Karpas-422 (cell line): ENCODE measurements at regions not wholly inside any gene's neighbourhood (a gene's known extent, or its start where the extent isn't known, plus 50 kb on each side); places are given as distances from the start of the nearest gene placed in this dataset.
"Not testable (repeated sequence)": the region's sequence is repeated elsewhere in the genome, so short reads cannot be mapped to it uniquely, and the experiment has no call there.

Experiments used
- DNase-seq: peaks from one replicate; pipeline ENCODE4 v3.0.0-alpha.2; 2015
- H2AFZ ChIP-seq: fragments of 200-600 bp; sonication (generic); 2 replicates; pipeline ENCODE4 v1.6.1; 2014; ENCODE audit warnings: antibody characterized with exemption, low read length, mixed read lengths
- H3K27ac ChIP-seq: fragments of 200-600 bp; sonication (generic); 2 replicates; pipeline ENCODE4 v1.5.1; 2014; ENCODE audit warnings: mild to moderate bottlenecking, low read length, moderate library complexity
- H3K27me3 ChIP-seq: fragments of 200-600 bp; sonication (generic); 2 replicates; pipeline ENCODE4 v1.6.1; 2014; ENCODE audit warnings: low read length, mixed read lengths
- H3K36me3 ChIP-seq: fragments of 200-600 bp; sonication (generic); 2 replicates; pipeline ENCODE4 v1.6.1; 2014; ENCODE audit warnings: low read length, mixed read lengths; ENCODE audit not compliant: insufficient read depth
- H3K4me1 ChIP-seq: fragments of 200-600 bp; sonication (generic); 2 replicates; pipeline ENCODE4 v1.6.1; 2014; ENCODE audit warnings: mild to moderate bottlenecking, low read length, mixed read lengths
- H3K4me2 ChIP-seq: fragments of 200-600 bp; sonication (generic); 2 replicates; pipeline ENCODE4 v1.6.1; 2014; ENCODE audit warnings: low read length, low read depth, mild to moderate bottlenecking; ENCODE audit not compliant: poor library complexity, severe bottlenecking
- H3K4me3 ChIP-seq: fragments of 200-600 bp; sonication (generic); 2 replicates; pipeline ENCODE4 v1.5.1; 2014; ENCODE audit warnings: mild to moderate bottlenecking, antibody characterized with exemption, low read length, mixed read lengths
- H3K79me2 ChIP-seq: fragments of 200-600 bp; sonication (generic); 2 replicates; pipeline ENCODE4 v1.6.1; 2014; ENCODE audit warnings: mild to moderate bottlenecking, low read length, mixed read lengths
- H3K9ac ChIP-seq: fragments of 200-600 bp; sonication (generic); 2 replicates; pipeline ENCODE4 v1.6.0; 2014; ENCODE audit warnings: low read length
- H3K9me2 ChIP-seq: fragments of 200-600 bp; sonication (generic), shearing (Covaris generic); replicated peaks from 2 replicates; pipeline ENCODE4 v1.6.0; 2014; ENCODE audit warnings: mild to moderate bottlenecking, low read length, moderate library complexity; ENCODE audit not compliant: insufficient read depth
- H3K9me3 ChIP-seq: fragments of 300-700, 200-600 bp; sonication (generic); 2 replicates; pipeline ENCODE4 v1.6.1; 2014; ENCODE audit warnings: low read length, mixed read lengths
- H4K20me1 ChIP-seq: fragments of 200-600 bp; sonication (generic); 2 replicates; pipeline ENCODE4 v1.6.1; 2014; ENCODE audit warnings: mild to moderate bottlenecking, antibody characterized with exemption, low read length, low read depth; ENCODE audit not compliant: insufficient read depth

DNA sequence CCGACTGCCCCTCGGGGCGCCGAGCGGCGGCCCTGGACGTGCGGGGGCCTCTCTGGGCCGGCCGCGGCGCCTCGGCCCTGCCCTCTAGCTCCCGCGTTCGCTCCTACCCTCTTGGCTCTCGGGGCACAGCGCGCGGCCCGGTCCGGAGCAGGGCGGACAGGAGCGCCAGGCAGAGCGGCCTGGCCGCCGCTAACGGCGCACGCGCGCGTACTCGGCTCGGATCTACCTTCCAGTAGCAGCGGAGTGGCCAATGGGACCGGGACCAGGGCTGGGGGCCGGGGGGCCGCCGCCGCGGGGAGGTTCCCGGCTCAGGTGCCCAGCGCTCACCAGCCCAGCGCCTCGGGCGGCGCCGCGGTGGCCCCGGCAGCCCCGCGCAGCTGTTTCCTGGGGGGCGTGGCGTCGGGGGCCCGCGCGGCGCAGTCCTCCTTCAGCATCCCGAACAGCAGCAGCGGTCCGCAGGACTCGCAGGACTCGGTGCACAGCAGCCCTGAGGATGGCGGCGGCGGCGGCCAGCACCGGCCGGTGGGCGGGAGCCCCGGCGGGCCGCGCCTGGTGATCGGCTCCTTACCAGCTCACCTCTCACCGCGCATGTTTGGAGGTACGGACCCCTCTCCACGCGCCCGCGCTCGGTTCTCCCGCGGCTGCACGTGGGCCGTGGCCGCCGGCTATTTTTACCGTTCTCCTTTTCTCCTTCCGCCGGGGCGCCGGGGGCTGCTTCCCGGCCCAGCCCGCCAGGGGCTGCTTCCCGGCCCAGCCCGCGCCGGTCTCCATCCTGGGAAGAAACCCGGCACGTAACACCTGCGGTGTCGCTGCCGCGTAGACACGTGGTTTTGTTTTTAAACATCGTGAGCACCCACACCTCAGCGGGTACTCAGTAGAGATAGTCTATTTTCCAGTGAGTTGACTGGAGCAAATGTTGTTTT, 162.9 kb downstream of the KBTBD2 start:
- not testable (repeated sequence) for H3K4me3 ChIP-seq, H3K27me3 ChIP-seq, H3K9ac ChIP-seq, DNase-seq, H3K36me3 ChIP-seq, H3K27ac ChIP-seq, H2AFZ ChIP-seq, H4K20me1 ChIP-seq, H3K4me2 ChIP-seq, H3K9me3 ChIP-seq, H3K4me1 ChIP-seq, H3K9me2 ChIP-seq, H3K79me2 ChIP-seq

DNA sequence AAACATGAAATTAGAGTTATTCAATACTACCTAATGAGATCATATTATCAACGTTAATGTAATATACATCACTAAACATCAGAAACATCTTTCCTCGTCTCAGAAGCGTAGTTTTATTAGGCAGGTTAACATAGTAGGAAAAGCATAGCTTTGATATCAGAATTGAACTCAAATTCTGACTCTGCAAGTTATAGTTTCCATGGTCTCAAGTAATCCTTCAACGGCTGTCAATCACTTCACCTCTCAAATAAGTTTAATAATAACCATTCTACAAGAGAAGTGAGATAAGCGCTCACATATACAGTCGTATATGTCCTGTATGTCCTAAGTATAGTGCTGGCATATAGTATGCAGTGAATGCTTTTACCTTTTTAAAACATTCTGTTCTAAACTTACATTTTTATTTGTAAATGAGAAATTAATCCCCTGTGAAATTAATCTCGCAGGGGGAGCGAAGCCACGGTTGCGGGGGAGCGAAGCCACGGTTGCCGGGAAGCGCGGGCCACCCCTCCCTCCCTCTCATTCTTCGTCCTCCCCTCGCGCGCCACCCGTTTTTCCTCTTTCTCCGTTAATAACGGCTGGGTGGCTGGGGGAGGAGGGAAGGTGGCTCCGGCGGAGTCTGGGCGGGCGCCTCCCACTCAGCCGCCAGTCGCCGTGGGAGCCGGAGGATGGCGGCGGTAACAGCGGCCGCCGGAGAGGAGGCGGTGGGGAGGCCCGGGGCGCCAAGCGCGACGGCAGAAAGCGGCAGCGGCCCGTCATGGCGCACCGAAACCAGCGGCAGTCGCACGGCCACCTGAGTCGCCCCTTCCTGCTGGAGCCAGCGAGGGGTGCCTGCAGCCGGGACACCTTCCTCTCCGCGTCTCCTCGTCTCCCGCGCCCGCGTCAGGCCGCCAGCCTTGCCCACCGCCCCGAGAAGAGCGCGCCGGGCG, 163.8 kb downstream of the KBTBD2 start:
- not testable (repeated sequence) for H3K27me3 ChIP-seq, H4K20me1 ChIP-seq, H3K4me3 ChIP-seq, H2AFZ ChIP-seq, H3K4me1 ChIP-seq, H3K79me2 ChIP-seq, H3K9ac ChIP-seq, H3K4me2 ChIP-seq, DNase-seq, H3K9me2 ChIP-seq, H3K27ac ChIP-seq, H3K9me3 ChIP-seq, H3K36me3 ChIP-seq

DNA sequence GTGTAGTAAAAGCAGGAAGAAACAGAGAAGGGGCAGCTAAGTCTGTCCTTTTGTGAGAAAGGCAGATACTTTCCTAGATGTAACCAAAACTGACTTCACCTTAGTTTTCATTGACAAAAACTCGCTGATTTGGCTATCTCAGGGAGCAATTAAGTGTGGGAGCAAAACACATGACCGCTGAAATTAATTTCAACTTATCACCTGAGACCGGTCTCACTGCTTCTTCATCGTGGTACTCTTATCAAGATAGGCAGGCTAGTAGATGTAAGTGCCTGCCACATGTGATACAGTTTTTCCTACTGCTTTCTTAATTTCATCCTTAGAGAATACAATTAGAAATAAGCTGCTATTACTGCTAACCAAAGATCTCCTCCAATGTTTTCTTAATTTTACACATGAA, 168.7 kb downstream of the KBTBD2 start:
- not testable (repeated sequence) for H4K20me1 ChIP-seq, H3K36me3 ChIP-seq, DNase-seq, H3K79me2 ChIP-seq, H3K27ac ChIP-seq, H3K9me3 ChIP-seq, H2AFZ ChIP-seq, H3K9me2 ChIP-seq, H3K4me2 ChIP-seq, H3K9ac ChIP-seq, H3K4me3 ChIP-seq, H3K27me3 ChIP-seq, H3K4me1 ChIP-seq

GRCh38 chr7:32694182-32694581, 197.4 kb downstream of the KBTBD2 start:
- Histone ChIP-seq H3K36me3 (no peaks in the 10 kb centered on the region), H3K4me1 (peaks cover 6% of the 10 kb centered on the region), H3K27me3 (no peaks in the 10 kb centered on the region), H4K20me1 (no peaks in the 10 kb centered on the region), H3K4me3 (no peak overlapping the region), H3K9me2 (no peaks in the 10 kb centered on the region), H3K9me3 (no peaks in the 10 kb centered on the region), H3K9ac (no peak overlapping the region), H3K4me2 (no peak overlapping the region), H2AFZ (no peak overlapping the region), H3K79me2 (no peaks in the 10 kb centered on the region), H3K27ac (no peak overlapping the region)
- no peak for DNase-seq

DNA sequence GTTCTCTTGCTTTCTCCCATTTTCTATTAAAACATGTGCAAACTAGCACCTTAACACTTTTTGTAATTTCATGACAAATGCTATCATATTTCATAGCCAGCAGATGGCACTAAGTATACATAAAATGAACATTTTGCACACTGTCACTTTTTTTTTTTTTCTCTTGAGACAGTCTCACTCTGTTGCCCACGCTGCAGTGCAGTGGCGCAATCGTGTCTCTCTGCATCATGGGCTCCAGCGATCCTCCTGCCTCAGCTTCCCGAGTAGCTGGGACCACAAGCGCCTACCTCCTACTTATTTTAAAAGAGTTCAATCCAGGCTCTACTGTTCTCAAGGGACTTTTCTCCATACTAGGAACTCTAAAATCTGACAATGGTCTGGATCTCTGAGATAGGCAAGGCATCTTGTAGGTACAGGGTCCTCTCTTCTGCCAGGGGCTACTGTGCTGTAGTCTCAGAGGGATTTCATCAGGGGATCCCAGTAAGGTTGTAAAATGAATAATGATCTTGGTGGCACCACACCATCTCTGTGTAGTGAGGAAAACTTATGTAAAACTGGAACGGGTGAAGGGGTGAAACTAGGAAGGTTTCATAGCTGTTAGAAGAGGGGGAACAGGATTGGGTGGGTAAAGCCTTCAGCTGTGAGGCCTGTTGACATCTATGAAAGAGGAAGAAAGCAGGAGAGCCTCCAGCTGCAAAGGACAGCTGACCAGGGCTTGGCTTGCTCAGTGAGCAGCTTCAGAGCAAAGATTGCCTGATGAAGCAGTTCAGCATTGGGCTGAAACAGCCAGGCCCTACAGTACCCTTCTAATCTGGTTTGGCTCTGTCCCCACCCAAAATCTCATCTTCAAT, 196.9 kb downstream of the AVL9 start:
- H3K36me3 ChIP-seq, H3K79me2 ChIP-seq, H3K9me2 ChIP-seq, H4K20me1 ChIP-seq, H2AFZ ChIP-seq, H3K9ac ChIP-seq, H3K9me3 ChIP-seq, H3K27ac ChIP-seq, H3K4me1 ChIP-seq, H3K27me3 ChIP-seq, H3K4me3 ChIP-seq: not testable (repeated sequence)
- H3K4me2 ChIP-seq, result peak overlapping the region; percentile 44
- DNase-seq, result peak; percentile 76

DNA sequence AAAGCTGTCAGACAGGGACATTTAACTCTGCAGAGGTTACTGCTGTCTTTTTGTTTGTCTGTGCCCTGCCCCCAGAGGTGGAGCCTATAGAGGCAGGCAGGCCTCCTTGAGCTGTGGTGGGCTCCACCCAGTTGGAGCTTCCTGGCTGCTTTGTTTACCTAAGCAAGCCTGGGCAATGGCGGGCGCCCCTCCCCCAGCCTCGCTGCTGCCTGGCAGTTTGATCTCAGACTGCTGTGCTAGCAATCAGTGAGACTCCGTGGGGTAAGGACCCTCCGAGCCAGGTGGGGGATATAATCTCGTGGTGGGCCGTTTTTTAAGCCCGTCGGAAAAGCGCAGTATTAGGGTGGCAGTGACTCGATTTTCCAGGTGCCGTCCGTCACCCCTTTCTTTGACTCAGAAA, 192.8 kb downstream of the AVL9 start:
- not testable (repeated sequence) for H3K9me2 ChIP-seq, H3K9me3 ChIP-seq, H3K27me3 ChIP-seq, H3K4me2 ChIP-seq, H2AFZ ChIP-seq, H3K79me2 ChIP-seq, DNase-seq, H3K4me3 ChIP-seq, H3K9ac ChIP-seq, H4K20me1 ChIP-seq, H3K4me1 ChIP-seq, H3K36me3 ChIP-seq, H3K27ac ChIP-seq

GRCh38 chr7:32681174-32681518, 185.9 kb downstream of the AVL9 start:
- H4K20me1 ChIP-seq, result no peaks in the 10 kb centered on the region
- H2AFZ ChIP-seq, result no peak overlapping the region
- no peaks in the 10 kb centered on the region for H3K9me3 ChIP-seq
- no peak overlapping the region for H3K27ac ChIP-seq
- no peak overlapping the region for H3K4me2 ChIP-seq
- DNase-seq, result no peak
- H3K27me3 ChIP-seq, result no peaks in the 10 kb centered on the region
- no peaks in the 10 kb centered on the region for H3K36me3 ChIP-seq
- no peaks in the 10 kb centered on the region for H3K4me1 ChIP-seq
- H3K4me3 ChIP-seq, result no peak overlapping the region
- H3K9ac ChIP-seq, result no peak overlapping the region
- H3K9me2 ChIP-seq, result no peaks in the 10 kb centered on the region
- no peaks in the 10 kb centered on the region for H3K79me2 ChIP-seq
